ENCODE measurements at regions not wholly inside any gene's neighbourhood (a gene's known extent, or its start where the extent isn't known, plus 50 kb on each side); places are given as distances from the start of the nearest gene placed in this dataset.
"Not testable (repeated sequence)": the region's sequence is repeated elsewhere in the genome, so short reads cannot be mapped to it uniquely, and the experiment has no call there.

DNA sequence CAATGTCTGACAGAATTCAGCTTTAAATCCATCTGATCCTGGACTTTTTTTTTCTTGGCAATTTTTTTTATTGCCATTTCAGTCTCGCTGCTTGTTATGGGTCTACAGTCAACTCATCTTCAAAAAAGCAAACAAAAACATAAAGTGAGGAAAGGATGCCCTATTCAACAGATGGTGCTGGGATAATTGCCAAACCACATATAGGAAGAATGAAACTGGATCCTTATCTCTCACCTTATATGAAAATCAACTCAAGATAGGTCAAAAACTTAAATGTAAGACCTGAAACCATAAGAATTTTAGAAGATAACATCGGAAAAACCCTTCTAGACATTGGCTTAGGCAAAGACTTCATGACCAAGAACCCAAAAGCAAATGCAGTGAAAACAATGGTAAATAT is 389.1 kb upstream of the ST8SIA4 start:
- no peak for DNase-seq

DNA sequence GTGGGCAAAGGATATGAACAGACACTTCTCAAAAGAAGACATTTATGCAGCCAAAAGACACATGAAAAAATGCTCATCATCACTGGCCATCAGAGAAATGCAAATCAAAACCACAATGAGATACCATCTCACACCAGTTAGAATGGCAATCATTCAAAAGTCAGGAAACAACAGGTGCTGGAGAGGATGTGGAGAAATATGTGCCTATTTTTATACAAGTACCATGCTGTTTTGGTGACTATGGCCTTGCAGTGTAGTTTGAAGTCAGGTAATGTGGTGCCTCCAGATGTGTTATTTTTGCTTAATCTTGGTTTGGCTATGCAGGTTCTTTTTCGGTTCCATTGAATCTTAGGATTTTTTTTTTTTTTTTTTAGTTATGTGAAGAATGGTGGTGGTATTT is 387.7 kb upstream of the ST8SIA4 start:
- DNase-seq; H3K27ac ChIP-seq; H3K36me3 ChIP-seq (replicated peaks); H3K4me3 ChIP-seq (ENCODE audit: low read depth, low read length); in situ Hi-C loops (cut with HindIII; ENCODE audit: low pct_ligation_motif_present, low sequenced_read_pairs); H3K27me3 ChIP-seq (replicated peaks): not testable (repeated sequence)

More for the DNA sequence above, 389.1 kb upstream of the ST8SIA4 start:
- Histone ChIP-seq H3K4me3 (ENCODE audit: low read depth, low read length) (no peak overlapping the region), H3K36me3 (replicated peaks) (no peaks in the 10 kb centered on the region), H3K27me3 (replicated peaks) (no peaks in the 10 kb centered on the region), H3K27ac (no peak overlapping the region)
- in situ Hi-C loops (cut with HindIII; ENCODE audit: low pct_ligation_motif_present, low sequenced_read_pairs): no loop called here
- TF ChIP-seq, protein P1, sequence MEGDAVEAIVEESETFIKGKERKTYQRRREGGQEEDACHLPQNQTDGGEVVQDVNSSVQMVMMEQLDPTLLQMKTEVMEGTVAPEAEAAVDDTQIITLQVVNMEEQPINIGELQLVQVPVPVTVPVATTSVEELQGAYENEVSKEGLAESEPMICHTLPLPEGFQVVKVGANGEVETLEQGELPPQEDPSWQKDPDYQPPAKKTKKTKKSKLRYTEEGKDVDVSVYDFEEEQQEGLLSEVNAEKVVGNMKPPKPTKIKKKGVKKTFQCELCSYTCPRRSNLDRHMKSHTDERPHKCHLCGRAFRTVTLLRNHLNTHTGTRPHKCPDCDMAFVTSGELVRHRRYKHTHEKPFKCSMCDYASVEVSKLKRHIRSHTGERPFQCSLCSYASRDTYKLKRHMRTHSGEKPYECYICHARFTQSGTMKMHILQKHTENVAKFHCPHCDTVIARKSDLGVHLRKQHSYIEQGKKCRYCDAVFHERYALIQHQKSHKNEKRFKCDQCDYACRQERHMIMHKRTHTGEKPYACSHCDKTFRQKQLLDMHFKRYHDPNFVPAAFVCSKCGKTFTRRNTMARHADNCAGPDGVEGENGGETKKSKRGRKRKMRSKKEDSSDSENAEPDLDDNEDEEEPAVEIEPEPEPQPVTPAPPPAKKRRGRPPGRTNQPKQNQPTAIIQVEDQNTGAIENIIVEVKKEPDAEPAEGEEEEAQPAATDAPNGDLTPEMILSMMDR (IDR thresholded peaks at IDR 0.05; ENCODE audit: low read depth, low read length, missing control alignments): no peak

- in situ Hi-C loops (cut with HindIII; ENCODE audit: low pct_ligation_motif_present, low sequenced_read_pairs): no loop called here
- TF ChIP-seq, protein P1 (IDR thresholded peaks at IDR 0.05; ENCODE audit: low read depth, low read length, missing control alignments): no peak
- no peaks in the 10 kb centered on the region for H3K36me3 ChIP-seq (replicated peaks)
- H3K4me3 ChIP-seq (ENCODE audit: low read depth, low read length): no peak overlapping the region
- no peak for DNase-seq
- H3K27ac ChIP-seq: no peak overlapping the region
- H3K27me3 ChIP-seq (replicated peaks): no peaks in the 10 kb centered on the region
Measured at GRCh38 chr5:101288633-101289032, 385.6 kb upstream of the ST8SIA4 start.

- no peaks in the 10 kb centered on the region for H3K27me3 ChIP-seq (replicated peaks)
- in situ Hi-C loops (cut with HindIII; ENCODE audit: low pct_ligation_motif_present, low sequenced_read_pairs): no loop called here
Measured at GRCh38 chr5:101284736-101285375, 381.8 kb upstream of the ST8SIA4 start.

GRCh38 chr5:101283938-101284337 is 380.9 kb upstream of the ST8SIA4 start:
- DNase-seq; in situ Hi-C loops (cut with HindIII; ENCODE audit: low pct_ligation_motif_present, low sequenced_read_pairs); H3K36me3 ChIP-seq (replicated peaks); H3K4me3 ChIP-seq (ENCODE audit: low read depth, low read length); H3K27ac ChIP-seq; H3K27me3 ChIP-seq (replicated peaks): not testable (repeated sequence)

More at GRCh38 chr5:101284736-101285375, 381.8 kb upstream of the ST8SIA4 start:
- H3K36me3 ChIP-seq (replicated peaks): no peaks in the 10 kb centered on the region
- TF ChIP-seq, protein P1 (IDR thresholded peaks at IDR 0.05; ENCODE audit: low read depth, low read length, missing control alignments): no peak
- no peak overlapping the region for H3K27ac ChIP-seq
- no peak overlapping the region for H3K4me3 ChIP-seq (ENCODE audit: low read depth, low read length)
- DNase-seq: no peak

GRCh38 chr5:101278917-101279316 is 375.8 kb upstream of the ST8SIA4 start:
- H3K4me3 ChIP-seq (ENCODE audit: low read depth, low read length): no peak overlapping the region
- TF ChIP-seq, protein P1 (IDR thresholded peaks at IDR 0.05; ENCODE audit: low read depth, low read length, missing control alignments): no peak
- H3K27ac ChIP-seq: no peak overlapping the region
- no peak for DNase-seq
- H3K27me3 ChIP-seq (replicated peaks): no peaks in the 10 kb centered on the region
- H3K36me3 ChIP-seq (replicated peaks): no peaks in the 10 kb centered on the region
- in situ Hi-C loops (cut with HindIII; ENCODE audit: low pct_ligation_motif_present, low sequenced_read_pairs): no loop called here
